HepG2 (cell line): ENCODE measurements at regions not wholly inside any gene's neighbourhood (a gene's known extent, or its start where the extent isn't known, plus 50 kb on each side); places are given as distances from the start of the nearest gene placed in this dataset.

Experiments used
- ATAC-seq: fragments of 200-7000 bp; cut with Tn5 transposase; 3 replicates; pipeline ENCODE4 v1.9.1; 2020; ENCODE audit warnings: mild to moderate bottlenecking, moderate library complexity
- BruUV-seq: library from RNA; stranded (reverse); fragments of 400-500 nt; replicated peaks from 2 replicates; lab custom pipeline; 2021; lab: Mats Ljungman, UMichigan
- CTCF ChIA-PET: fragments of 300-600 bp; formaldehyde crosslinking; extraction: SDS; loops from one replicate; lab custom pipeline; 2021; ENCODE audit warnings: low total read pairs, inconsistent platforms, low intra/inter-chr PET ratio; lab: Yijun Ruan, JAX
- POLR2A ChIA-PET: fragments of 350-600 bp; sonication (Branson Sonifier 250); formaldehyde crosslinking; loops from one replicate; lab custom pipeline; 2020; ENCODE audit warnings: antibody characterized with exemption, inconsistent platforms; lab: Yijun Ruan, JAX
- DNase-seq: peaks from one replicate; pipeline ENCODE4 v3.0.0-alpha.2; 2015; ENCODE audit warnings: low spot score
- FAIRE-seq: peaks from 3 replicates; lab custom pipeline; 2011; peaks lifted over from hg19 to GRCh38; lab: Jason Lieb, UNC
- H2AFZ ChIP-seq: one replicate; pipeline ENCODE4 v1.6.1; 2011; ENCODE audit warnings: low read length, inconsistent platforms
- H3K27ac ChIP-seq: fragments of 300-600 bp; 3 replicates; pipeline ENCODE4 v1.8.0; 2011; ENCODE audit warnings: mixed run types, mild to moderate bottlenecking, mixed read lengths, low read length, inconsistent platforms; ENCODE audit not compliant: insufficient read depth; ENCODE audit errors: extremely low read length
- H3K27me3 ChIP-seq, 2 experiments: fragments of 200-600 bp in 1 of 2; 2 replicates in 1 of 2; 3 replicates in 1 of 2; pipeline versions ENCODE4 v1.6.0 to v1.8.0; 2011; ENCODE audit warnings: low read length in 2 of 2, mild to moderate bottlenecking in 2 of 2, moderate library complexity in 2 of 2, inconsistent platforms in 1 of 2; ENCODE audit not compliant: insufficient read depth in 2 of 2, control insufficient read depth in 1 of 2
- H3K36me3 ChIP-seq, 2 experiments: fragments of 200-600 bp in 1 of 2; replicated peaks in 1 of 2; 2 replicates in 1 of 2; 3 replicates in 1 of 2; pipeline versions ENCODE4 v1.5.1 to v1.8.0; 2011; ENCODE audit warnings: low read length in 2 of 2, inconsistent platforms in 1 of 2; ENCODE audit not compliant: insufficient read depth in 2 of 2, control insufficient read depth in 1 of 2
- H3K4me1 ChIP-seq: 2 replicates; pipeline ENCODE4 v1.5.1; 2012; ENCODE audit warnings: low read length, inconsistent platforms; ENCODE audit not compliant: insufficient read depth
- H3K4me2 ChIP-seq: 2 replicates; pipeline ENCODE4 v1.6.0; 2011; ENCODE audit warnings: low read depth, low read length, inconsistent platforms
- H3K4me3 ChIP-seq, 3 experiments: fragments of 200-600 bp in 1 of 3; sonication (generic), shearing (Covaris generic) in 1 of 3; replicated peaks in 1 of 3; 2 replicates each; pipeline ENCODE4 v1.5.1; 2011 to 2016; ENCODE audit warnings: low read length in 3 of 3, inconsistent platforms in 2 of 3, low read depth in 2 of 3, mild to moderate bottlenecking in 2 of 3, control low read depth in 1 of 3, mixed read lengths in 1 of 3; ENCODE audit not compliant: insufficient read depth in 1 of 3
- H3K79me2 ChIP-seq: one replicate; pipeline ENCODE4 v1.6.1; 2011; ENCODE audit warnings: low read length, inconsistent platforms; ENCODE audit not compliant: insufficient read depth
- H3K9ac ChIP-seq: 2 replicates; pipeline ENCODE4 v1.6.0; 2011; ENCODE audit warnings: mild to moderate bottlenecking, low read depth, low read length, inconsistent platforms; ENCODE audit not compliant: insufficient read depth
- H3K9me3 ChIP-seq: 2 replicates; pipeline ENCODE4 v1.5.1; 2012; ENCODE audit warnings: mild to moderate bottlenecking, low read length
- H4K20me1 ChIP-seq: 2 replicates; pipeline ENCODE4 v1.6.0; 2011; ENCODE audit warnings: inconsistent platforms, mild to moderate bottlenecking, low read length, moderate library complexity; ENCODE audit not compliant: insufficient read depth
- MIXL1 ChIP-seq: IDR thresholded peaks from 2 replicates; pipeline ENCODE4 v1.6.1; 2016
- POGZ ChIP-seq: sonication (generic); formaldehyde crosslinking; IDR thresholded peaks from 2 replicates; pipeline ENCODE4 v1.4.0; 2020; ENCODE audit warnings: mild to moderate bottlenecking, missing genetic modification reagents
- WGBS: methylation state at CpG from one replicate; pipeline ENCODE4 v1.1.6; 2017; ENCODE audit warnings: low lambda C conversion rate; 5-methylcytosine and 5-hydroxymethylcytosine counted together
- in situ Hi-C: cut with HindIII; loops from 2 replicates; pipeline ENCODE4 v1.10.0; 2017; ENCODE audit warnings: low pct_unique_long_range_greater_than_20kb; ENCODE audit not compliant: extremely low pct_ligation_motif_present
- intact Hi-C: fragments of 100-400 bp; cut with micrococcal nuclease; formaldehyde crosslinking; loops from one replicate; pipeline ENCODE4 v1.10.0; 2022; ENCODE audit not compliant: unreplicated experiment
- TF ChIP-seq, protein P1 (sequence below), 2 experiments: fragments of 450-650 bp in 1 of 2; sonication (generic) in 1 of 2; formaldehyde crosslinking in 1 of 2; IDR thresholded peaks; 2 replicates each; pipeline versions ENCODE4 v1.6.1 to v1.8.0; 2016 to 2022; ENCODE audit warnings: antibody characterized with exemption in 1 of 2, mild to moderate bottlenecking in 1 of 2, missing genetic modification reagents in 1 of 2
- TF ChIP-seq, protein P2 (sequence below): sonication (generic); formaldehyde crosslinking; IDR thresholded peaks from 2 replicates; pipeline ENCODE4 v1.5.0; 2020; ENCODE audit warnings: missing genetic modification reagents

DNA sequence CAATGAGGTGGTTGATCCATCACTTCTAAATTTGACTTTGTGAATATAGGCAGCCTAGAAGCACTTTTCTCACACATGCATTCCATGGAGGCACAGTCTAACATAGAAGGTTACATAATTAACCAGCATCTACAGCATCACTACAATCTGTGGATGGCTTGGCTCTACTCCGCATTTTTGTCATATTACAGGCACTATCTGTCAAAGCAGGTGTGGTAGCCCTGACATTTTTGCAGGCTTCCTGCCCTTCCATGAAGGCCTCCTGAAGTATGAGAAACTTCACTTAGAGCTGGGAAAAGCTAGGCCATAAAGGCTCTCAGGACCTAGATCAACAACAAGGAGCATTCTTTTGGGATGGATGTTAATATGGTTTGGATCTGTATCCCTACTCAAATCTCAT, 378.0 kb downstream of the ANXA1 start:
- intact Hi-C loops (no loop called here), in situ Hi-C loops (no loop called here)
- Histone ChIP-seq H3K4me1 (no peaks in the 10 kb centered on the region), H3K27ac (no peak overlapping the region), H3K9me3 (no peaks in the 10 kb centered on the region), H3K9ac (no peak overlapping the region), H3K79me2 (no peaks in the 10 kb centered on the region), H3K4me3 (no peak overlapping the region), H4K20me1 (no peaks in the 10 kb centered on the region), H2AFZ (no peak overlapping the region), H3K27me3 (no peaks in the 10 kb centered on the region), H3K4me2 (no peak overlapping the region), H3K36me3 (no peaks in the 10 kb centered on the region)
- ChIA-PET POLR2A (no interaction called here), CTCF (no interaction called here)
- BruUV-seq: no TSS peak
- WGBS: 75% methylated on average over 1 of the region's 1 CpG
- ATAC-seq (no peak), DNase-seq (no peak), FAIRE-seq (no peak)
- TF ChIP-seq MIXL1 (CRISPR knock-in tag): no peak
- TF ChIP-seq, protein P1, sequence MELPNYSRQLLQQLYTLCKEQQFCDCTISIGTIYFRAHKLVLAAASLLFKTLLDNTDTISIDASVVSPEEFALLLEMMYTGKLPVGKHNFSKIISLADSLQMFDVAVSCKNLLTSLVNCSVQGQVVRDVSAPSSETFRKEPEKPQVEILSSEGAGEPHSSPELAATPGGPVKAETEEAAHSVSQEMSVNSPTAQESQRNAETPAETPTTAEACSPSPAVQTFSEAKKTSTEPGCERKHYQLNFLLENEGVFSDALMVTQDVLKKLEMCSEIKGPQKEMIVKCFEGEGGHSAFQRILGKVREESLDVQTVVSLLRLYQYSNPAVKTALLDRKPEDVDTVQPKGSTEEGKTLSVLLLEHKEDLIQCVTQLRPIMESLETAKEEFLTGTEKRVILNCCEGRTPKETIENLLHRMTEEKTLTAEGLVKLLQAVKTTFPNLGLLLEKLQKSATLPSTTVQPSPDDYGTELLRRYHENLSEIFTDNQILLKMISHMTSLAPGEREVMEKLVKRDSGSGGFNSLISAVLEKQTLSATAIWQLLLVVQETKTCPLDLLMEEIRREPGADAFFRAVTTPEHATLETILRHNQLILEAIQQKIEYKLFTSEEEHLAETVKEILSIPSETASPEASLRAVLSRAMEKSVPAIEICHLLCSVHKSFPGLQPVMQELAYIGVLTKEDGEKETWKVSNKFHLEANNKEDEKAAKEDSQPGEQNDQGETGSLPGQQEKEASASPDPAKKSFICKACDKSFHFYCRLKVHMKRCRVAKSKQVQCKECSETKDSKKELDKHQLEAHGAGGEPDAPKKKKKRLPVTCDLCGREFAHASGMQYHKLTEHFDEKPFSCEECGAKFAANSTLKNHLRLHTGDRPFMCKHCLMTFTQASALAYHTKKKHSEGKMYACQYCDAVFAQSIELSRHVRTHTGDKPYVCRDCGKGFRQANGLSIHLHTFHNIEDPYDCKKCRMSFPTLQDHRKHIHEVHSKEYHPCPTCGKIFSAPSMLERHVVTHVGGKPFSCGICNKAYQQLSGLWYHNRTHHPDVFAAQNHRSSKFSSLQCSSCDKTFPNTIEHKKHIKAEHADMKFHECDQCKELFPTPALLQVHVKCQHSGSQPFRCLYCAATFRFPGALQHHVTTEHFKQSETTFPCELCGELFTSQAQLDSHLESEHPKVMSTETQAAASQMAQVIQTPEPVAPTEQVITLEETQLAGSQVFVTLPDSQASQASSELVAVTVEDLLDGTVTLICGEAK (IDR thresholded peaks at IDR 0.05): no peak
- TF ChIP-seq, protein P1 (CRISPR knock-in tag; IDR thresholded peaks at IDR 0.05): no peak
- TF ChIP-seq, protein P2, sequence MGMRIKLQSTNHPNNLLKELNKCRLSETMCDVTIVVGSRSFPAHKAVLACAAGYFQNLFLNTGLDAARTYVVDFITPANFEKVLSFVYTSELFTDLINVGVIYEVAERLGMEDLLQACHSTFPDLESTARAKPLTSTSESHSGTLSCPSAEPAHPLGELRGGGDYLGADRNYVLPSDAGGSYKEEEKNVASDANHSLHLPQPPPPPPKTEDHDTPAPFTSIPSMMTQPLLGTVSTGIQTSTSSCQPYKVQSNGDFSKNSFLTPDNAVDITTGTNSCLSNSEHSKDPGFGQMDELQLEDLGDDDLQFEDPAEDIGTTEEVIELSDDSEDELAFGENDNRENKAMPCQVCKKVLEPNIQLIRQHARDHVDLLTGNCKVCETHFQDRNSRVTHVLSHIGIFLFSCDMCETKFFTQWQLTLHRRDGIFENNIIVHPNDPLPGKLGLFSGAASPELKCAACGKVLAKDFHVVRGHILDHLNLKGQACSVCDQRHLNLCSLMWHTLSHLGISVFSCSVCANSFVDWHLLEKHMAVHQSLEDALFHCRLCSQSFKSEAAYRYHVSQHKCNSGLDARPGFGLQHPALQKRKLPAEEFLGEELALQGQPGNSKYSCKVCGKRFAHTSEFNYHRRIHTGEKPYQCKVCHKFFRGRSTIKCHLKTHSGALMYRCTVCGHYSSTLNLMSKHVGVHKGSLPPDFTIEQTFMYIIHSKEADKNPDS (CRISPR knock-in tag): no peak
- no peak for TF ChIP-seq POGZ
